ENCODE measurements at regions not wholly inside any gene's neighbourhood (a gene's known extent, or its start where the extent isn't known, plus 50 kb on each side); places are given as distances from the start of the nearest gene placed in this dataset.
"Not testable (repeated sequence)": the region's sequence is repeated elsewhere in the genome, so short reads cannot be mapped to it uniquely, and the experiment has no call there.

DNA sequence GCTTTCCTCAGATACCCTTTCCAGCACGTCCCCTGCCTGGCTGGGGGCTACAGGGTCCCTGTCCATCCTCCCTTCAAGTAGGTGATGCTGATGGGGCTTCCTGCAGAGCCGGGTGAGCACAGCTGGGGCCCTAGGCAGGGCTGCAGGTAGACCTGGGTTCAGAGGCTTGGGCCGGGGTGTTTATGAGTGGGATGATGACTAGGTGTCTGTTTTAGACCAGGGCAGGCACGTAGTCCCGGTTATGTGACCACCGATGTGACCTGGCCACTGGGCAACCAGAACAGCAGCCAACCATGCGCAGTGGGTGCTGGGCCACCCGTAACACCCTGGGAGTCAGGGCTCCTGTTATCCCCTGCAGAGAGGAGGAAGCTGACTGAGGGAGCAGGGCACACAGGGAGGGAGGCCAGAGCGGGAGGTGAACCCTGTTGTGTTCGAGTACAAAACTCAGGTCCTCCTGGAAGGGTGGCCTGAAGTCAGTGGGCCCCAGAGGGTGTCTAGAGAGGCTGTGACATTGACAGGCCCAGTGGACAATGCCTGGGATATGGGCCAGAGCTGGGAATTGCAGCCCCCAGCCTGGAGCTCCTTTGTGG lies 101.6 kb downstream of the PLXNA1 start:
- Histone ChIP-seq H3K36me3 (ENCODE audit: control insufficient read depth, insufficient read depth, low read length) (no peaks in the 10 kb centered on the region), H3K4me3 (ENCODE audit: low read depth, low read length) (no peak overlapping the region), H3K27me3 (ENCODE audit: control insufficient read depth, insufficient read depth, low read length) (no peaks in the 10 kb centered on the region), H2AFZ (no peak overlapping the region), H3K9me3 (ENCODE audit: control insufficient read depth, low read length) (no peaks in the 10 kb centered on the region), H3K4me1 (no peaks in the 10 kb centered on the region), H3K27ac (no peak overlapping the region), H3K9ac (no peak overlapping the region), H3K4me2 (ENCODE audit: low read length) (no peak overlapping the region), H3K79me2 (no peaks in the 10 kb centered on the region)
- TF ChIP-seq, protein P1, sequence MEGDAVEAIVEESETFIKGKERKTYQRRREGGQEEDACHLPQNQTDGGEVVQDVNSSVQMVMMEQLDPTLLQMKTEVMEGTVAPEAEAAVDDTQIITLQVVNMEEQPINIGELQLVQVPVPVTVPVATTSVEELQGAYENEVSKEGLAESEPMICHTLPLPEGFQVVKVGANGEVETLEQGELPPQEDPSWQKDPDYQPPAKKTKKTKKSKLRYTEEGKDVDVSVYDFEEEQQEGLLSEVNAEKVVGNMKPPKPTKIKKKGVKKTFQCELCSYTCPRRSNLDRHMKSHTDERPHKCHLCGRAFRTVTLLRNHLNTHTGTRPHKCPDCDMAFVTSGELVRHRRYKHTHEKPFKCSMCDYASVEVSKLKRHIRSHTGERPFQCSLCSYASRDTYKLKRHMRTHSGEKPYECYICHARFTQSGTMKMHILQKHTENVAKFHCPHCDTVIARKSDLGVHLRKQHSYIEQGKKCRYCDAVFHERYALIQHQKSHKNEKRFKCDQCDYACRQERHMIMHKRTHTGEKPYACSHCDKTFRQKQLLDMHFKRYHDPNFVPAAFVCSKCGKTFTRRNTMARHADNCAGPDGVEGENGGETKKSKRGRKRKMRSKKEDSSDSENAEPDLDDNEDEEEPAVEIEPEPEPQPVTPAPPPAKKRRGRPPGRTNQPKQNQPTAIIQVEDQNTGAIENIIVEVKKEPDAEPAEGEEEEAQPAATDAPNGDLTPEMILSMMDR (IDR thresholded peaks at IDR 0.05) = no peak

DNA sequence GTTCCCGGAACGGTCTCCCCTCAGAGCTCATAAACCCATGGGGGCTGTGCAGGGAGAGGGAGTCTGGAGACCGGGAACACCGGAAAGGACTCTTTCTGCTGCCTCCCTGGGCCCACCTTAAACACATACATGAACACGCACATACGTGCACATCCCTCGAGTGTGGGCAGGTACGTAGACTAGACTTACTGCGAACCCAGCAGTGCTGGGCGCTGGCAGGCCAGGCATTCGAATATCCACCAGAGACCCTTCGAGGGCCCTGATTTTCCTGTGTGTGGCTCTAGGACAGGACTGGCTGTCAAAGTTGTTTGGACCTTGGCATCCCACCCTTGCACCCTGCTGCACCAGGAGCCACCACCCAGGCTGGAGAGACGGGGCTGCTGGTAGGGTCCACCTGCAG lies 102.7 kb downstream of the PLXNA1 start:
- no peaks in the 10 kb centered on the region for H3K36me3 ChIP-seq (ENCODE audit: control insufficient read depth, insufficient read depth, low read length)
- no peaks in the 10 kb centered on the region for H3K27me3 ChIP-seq (ENCODE audit: control insufficient read depth, insufficient read depth, low read length)
- H3K4me1 ChIP-seq = peaks cover 6% of the 10 kb centered on the region
- H3K9me3 ChIP-seq (ENCODE audit: control insufficient read depth, low read length) = no peaks in the 10 kb centered on the region
- TF ChIP-seq, protein P1 (IDR thresholded peaks at IDR 0.05) = no peak
- H3K9ac ChIP-seq = no peak overlapping the region
- H3K27ac ChIP-seq = no peak overlapping the region
- no peak overlapping the region for H3K4me3 ChIP-seq (ENCODE audit: low read depth, low read length)
- no peaks in the 10 kb centered on the region for H3K79me2 ChIP-seq
- H3K4me2 ChIP-seq (ENCODE audit: low read length) = no peak overlapping the region
- no peak overlapping the region for H2AFZ ChIP-seq

DNA sequence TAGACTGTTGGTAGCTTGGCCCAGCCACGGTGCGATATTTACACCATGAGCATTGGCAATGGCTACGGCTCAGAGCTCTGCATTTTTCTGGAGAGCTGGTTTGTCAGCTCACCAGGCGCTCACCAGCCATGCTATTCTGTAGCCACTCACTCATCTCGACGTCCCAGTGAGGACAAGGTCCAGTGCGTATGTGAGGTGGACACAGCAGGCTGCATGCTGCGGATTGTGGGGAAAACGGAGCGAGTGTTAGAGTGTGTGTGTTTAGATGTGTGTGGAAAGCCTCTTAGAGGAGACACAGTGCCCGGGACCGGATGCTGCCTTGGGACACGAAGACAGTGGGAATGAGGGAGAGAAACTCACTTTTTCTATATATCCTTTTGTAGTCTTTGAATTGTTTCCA lies 103.7 kb downstream of the PLXNA1 start:
- not testable (repeated sequence) for H3K4me2 ChIP-seq (ENCODE audit: low read length); H3K4me3 ChIP-seq (ENCODE audit: low read depth, low read length); H3K27me3 ChIP-seq (ENCODE audit: control insufficient read depth, insufficient read depth, low read length); H3K27ac ChIP-seq; H3K79me2 ChIP-seq; H3K9ac ChIP-seq; H3K36me3 ChIP-seq (ENCODE audit: control insufficient read depth, insufficient read depth, low read length); H3K9me3 ChIP-seq (ENCODE audit: control insufficient read depth, low read length); H2AFZ ChIP-seq
- peaks cover 11% of the 10 kb centered on the region for H3K4me1 ChIP-seq

DNA sequence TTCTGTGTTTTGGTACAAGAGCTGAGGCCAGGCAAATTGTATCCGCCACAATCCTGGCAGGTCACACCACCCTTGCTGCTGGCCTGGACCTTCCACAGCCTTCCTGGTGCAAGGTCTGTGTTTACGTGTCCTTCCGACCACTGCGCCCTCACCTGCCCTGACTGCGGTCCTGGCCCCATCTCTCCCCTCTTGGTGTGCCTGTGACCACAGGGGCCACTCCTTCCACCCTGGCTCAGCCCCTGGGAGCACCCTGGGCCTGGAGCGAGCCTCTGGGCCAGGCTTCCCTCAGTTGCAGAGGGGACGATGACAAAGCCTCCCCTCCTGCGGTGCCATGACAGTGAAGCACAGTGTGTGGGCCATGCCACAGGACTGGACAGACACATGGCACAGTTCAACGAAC lies 104.5 kb downstream of the PLXNA1 start:
- Histone ChIP-seq H3K9me3 (ENCODE audit: control insufficient read depth, low read length) (no peaks in the 10 kb centered on the region), H3K36me3 (ENCODE audit: control insufficient read depth, insufficient read depth, low read length) (no peaks in the 10 kb centered on the region), H2AFZ (no peak overlapping the region), H3K27ac (no peak overlapping the region), H3K27me3 (ENCODE audit: control insufficient read depth, insufficient read depth, low read length) (no peaks in the 10 kb centered on the region), H3K79me2 (no peaks in the 10 kb centered on the region), H3K9ac (no peak overlapping the region), H3K4me1 (peaks cover 11% of the 10 kb centered on the region), H3K4me3 (ENCODE audit: low read depth, low read length) (no peak overlapping the region), H3K4me2 (ENCODE audit: low read length) (no peak overlapping the region)
- TF ChIP-seq, protein P1 (IDR thresholded peaks at IDR 0.05) = no peak

DNA sequence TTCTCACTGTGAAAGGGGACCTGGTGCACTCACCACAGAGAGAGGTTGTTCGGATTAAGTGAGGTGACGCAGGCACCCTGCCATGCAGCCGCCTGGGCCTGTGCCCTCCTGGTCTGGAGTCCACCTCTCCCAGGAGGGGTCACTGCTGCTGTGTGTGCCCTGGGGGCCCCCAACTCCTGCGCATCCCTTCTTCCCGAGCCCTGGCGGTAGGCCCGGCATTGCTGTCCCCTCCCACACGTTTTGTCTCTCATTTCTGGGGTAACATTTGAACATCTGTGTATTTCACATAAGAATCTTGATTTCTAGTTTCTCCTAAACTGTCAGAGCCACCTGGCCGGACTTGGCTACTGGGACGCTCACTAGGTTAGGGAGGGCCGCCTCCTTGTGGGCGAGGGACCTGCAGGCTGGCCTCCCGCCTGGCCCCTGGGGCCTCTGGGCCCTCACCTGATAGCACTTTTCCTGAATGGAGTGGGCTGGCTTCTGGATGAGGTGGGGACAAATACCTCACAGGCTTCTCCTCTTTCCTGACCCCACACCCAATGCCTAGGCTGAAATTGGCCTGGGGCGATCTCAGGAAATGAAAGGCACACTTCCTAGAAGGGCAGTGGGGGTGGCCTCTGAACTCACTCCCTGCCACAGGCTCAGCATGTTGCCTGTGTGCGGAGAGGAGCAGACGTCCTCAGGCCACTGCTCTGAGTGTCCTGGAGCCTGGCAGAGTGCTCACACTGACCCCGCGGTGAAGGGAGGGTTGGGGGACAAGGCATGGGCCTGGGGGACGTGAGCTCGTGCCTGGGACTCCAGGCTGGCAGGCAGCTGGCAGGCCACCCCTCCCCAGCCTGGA lies 104.2 kb upstream of the PRR23E start:
- Histone ChIP-seq H3K9me3 (ENCODE audit: control insufficient read depth, low read length) (no peaks in the 10 kb centered on the region), H3K27ac (no peak overlapping the region), H3K4me3 (ENCODE audit: low read depth, low read length) (no peak overlapping the region), H3K9ac (no peak overlapping the region), H3K4me2 (ENCODE audit: low read length) (no peak overlapping the region), H3K36me3 (ENCODE audit: control insufficient read depth, insufficient read depth, low read length) (no peaks in the 10 kb centered on the region), H3K27me3 (ENCODE audit: control insufficient read depth, insufficient read depth, low read length) (no peaks in the 10 kb centered on the region), H2AFZ (no peak overlapping the region), H3K79me2 (no peaks in the 10 kb centered on the region), H3K4me1 (peaks cover 11% of the 10 kb centered on the region)
- TF ChIP-seq, protein P1 (IDR thresholded peaks at IDR 0.05) = no peak
